WTC11 (cell line): ENCODE measurements at regions not wholly inside any gene's neighbourhood (a gene's known extent, or its start where the extent isn't known, plus 50 kb on each side); places are given as distances from the start of the nearest gene placed in this dataset.
A peak's percentile ranks its signal among the peaks of the same experiment; 100 is the strongest.

Source experiments
- ATAC-seq: fragments of 200-7000 bp; cut with Tn5 transposase; 2 replicates; pipeline ENCODE4 v1.10.0; 2021; ENCODE audit warnings: mild to moderate bottlenecking, moderate library complexity
- CTCF ChIA-PET: fragments of 300-600 bp; sonication (Branson Sonifier 250); formaldehyde crosslinking; loops from one replicate; lab custom pipeline; 2021; ENCODE audit warnings: antibody characterized with exemption; lab: Charles Lee
- POLR2A ChIA-PET: fragments of 350-600 bp; sonication (Branson Sonifier 250); formaldehyde crosslinking; loops from one replicate; lab custom pipeline; 2021; ENCODE audit warnings: antibody characterized with exemption; lab: Charles Lee
- DNase-seq: peaks from one replicate; pipeline ENCODE4 v3.0.0; 2021; ENCODE audit warnings: low spot score
- H3K27ac Mint-ChIP-seq: 2 replicates; pipeline ENCODE4 v1.8.0; 2021; ENCODE audit warnings: mixed read lengths
- H3K27me3 Mint-ChIP-seq: 2 replicates; pipeline ENCODE4 v1.8.0; 2021; ENCODE audit warnings: low read depth, mild to moderate bottlenecking, moderate library complexity, mixed read lengths
- H3K36me3 Mint-ChIP-seq: 2 replicates; pipeline ENCODE4 v1.8.0; 2021; ENCODE audit warnings: mixed read lengths
- H3K4me1 Mint-ChIP-seq: 2 replicates; pipeline ENCODE4 v1.8.0; 2022; ENCODE audit warnings: mixed read lengths
- H3K4me3 Mint-ChIP-seq: 2 replicates; pipeline ENCODE4 v1.8.0; 2021; ENCODE audit warnings: mild to moderate bottlenecking, moderate library complexity, mixed read lengths
- H3K9me3 Mint-ChIP-seq: 2 replicates; pipeline ENCODE4 v1.8.0; 2021; ENCODE audit warnings: mixed read lengths
- CBFB ChIP-seq: sonication (generic); formaldehyde crosslinking; IDR thresholded peaks from 2 replicates; pipeline ENCODE4 v1.8.1; 2022; ENCODE audit warnings: mild to moderate bottlenecking, low read depth, missing genetic modification reagents
- EMX1 ChIP-seq: fragments of 250-450 bp; sonication (Bioruptor Pico); IDR thresholded peaks from 2 replicates; pipeline ENCODE4 v1.8.0; 2021; ENCODE audit warnings: mild to moderate bottlenecking
- GTF2I ChIP-seq: fragments of 250-450 bp; sonication (Bioruptor Pico); conservative IDR thresholded peaks from 2 replicates; pipeline ENCODE4 v1.4.0; 2021; ENCODE audit warnings: mild to moderate bottlenecking
- JAZF1 ChIP-seq: fragments of 250-450 bp; sonication (Bioruptor Pico); IDR thresholded peaks from 2 replicates; pipeline ENCODE4 v1.9.0; 2021; ENCODE audit warnings: moderate library complexity, mild to moderate bottlenecking, inconsistent platforms
- KAT7 ChIP-seq: sonication (generic); formaldehyde crosslinking; IDR thresholded peaks from 2 replicates; pipeline ENCODE4 v1.8.1; 2023; ENCODE audit warnings: missing genetic modification reagents, mild to moderate bottlenecking, borderline replicate concordance
- TEAD1 ChIP-seq: sonication (generic); formaldehyde crosslinking; IDR thresholded peaks from 2 replicates; pipeline ENCODE4 v1.8.0; 2022; ENCODE audit warnings: mild to moderate bottlenecking, missing genetic modification reagents
- TEAD4 ChIP-seq: sonication (generic); formaldehyde crosslinking; IDR thresholded peaks from 2 replicates; pipeline ENCODE4 v1.8.0; 2022; ENCODE audit warnings: mild to moderate bottlenecking, missing genetic modification reagents
- ZNF317 ChIP-seq: sonication (generic); formaldehyde crosslinking; IDR thresholded peaks from 2 replicates; pipeline ENCODE4 v1.8.1; 2023; ENCODE audit warnings: low read depth, mild to moderate bottlenecking, moderate library complexity, missing genetic modification reagents, borderline replicate concordance
- TF ChIP-seq, protein P1 (sequence below): sonication (generic); formaldehyde crosslinking; IDR thresholded peaks from 2 replicates; pipeline ENCODE4 v1.8.0; 2023; ENCODE audit warnings: missing genetic modification reagents, mild to moderate bottlenecking, borderline replicate concordance
- TF ChIP-seq, protein P2 (sequence below): sonication (generic); formaldehyde crosslinking; IDR thresholded peaks from 2 replicates; pipeline ENCODE4 v1.8.0; 2022; ENCODE audit warnings: mild to moderate bottlenecking, missing genetic modification reagents
- TF ChIP-seq, protein P3 (sequence below): sonication (generic); formaldehyde crosslinking; conservative IDR thresholded peaks from 2 replicates; pipeline ENCODE4 v1.8.1; 2022; ENCODE audit warnings: mild to moderate bottlenecking, missing genetic modification reagents
- TF ChIP-seq, protein P4 (sequence below): sonication (generic); formaldehyde crosslinking; IDR thresholded peaks from 2 replicates; pipeline ENCODE4 v1.8.1; 2023; ENCODE audit warnings: mild to moderate bottlenecking, missing genetic modification reagents
- TF ChIP-seq, protein P5 (sequence below): sonication (generic); formaldehyde crosslinking; IDR thresholded peaks from 2 replicates; pipeline ENCODE4 v1.8.0; 2023; ENCODE audit warnings: mild to moderate bottlenecking, missing genetic modification reagents
- TF ChIP-seq, protein P6 (sequence below): fragments of 250-450 bp; sonication (Bioruptor Pico); IDR thresholded peaks from 2 replicates; pipeline ENCODE4 v1.9.0; 2021; ENCODE audit warnings: moderate library complexity, mild to moderate bottlenecking, inconsistent platforms, borderline replicate concordance
- TF ChIP-seq, protein P7 (sequence below): sonication (generic); formaldehyde crosslinking; IDR thresholded peaks from 2 replicates; pipeline ENCODE4 v1.8.0; 2022; ENCODE audit warnings: missing genetic modification reagents

DNA sequence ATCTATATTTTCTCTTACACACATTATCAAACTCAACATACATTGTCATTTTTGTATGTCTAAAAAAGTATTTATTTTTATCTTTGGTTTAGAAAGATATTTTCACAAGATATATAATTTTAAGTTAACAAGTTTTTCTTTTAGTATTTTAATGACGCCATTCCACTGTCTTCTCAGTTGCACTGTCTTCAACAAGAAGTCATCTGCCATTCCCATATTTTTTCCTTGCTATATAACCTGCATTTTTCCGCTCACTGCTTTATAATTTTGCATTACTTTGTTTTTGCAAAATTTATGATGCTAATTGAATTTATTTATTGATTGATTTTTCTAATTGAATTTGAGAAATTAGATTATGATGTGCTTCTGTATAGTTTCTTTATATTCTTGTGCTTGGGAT, 357.8 kb upstream of the RNF32 start:
- TF ChIP-seq, protein P1, sequence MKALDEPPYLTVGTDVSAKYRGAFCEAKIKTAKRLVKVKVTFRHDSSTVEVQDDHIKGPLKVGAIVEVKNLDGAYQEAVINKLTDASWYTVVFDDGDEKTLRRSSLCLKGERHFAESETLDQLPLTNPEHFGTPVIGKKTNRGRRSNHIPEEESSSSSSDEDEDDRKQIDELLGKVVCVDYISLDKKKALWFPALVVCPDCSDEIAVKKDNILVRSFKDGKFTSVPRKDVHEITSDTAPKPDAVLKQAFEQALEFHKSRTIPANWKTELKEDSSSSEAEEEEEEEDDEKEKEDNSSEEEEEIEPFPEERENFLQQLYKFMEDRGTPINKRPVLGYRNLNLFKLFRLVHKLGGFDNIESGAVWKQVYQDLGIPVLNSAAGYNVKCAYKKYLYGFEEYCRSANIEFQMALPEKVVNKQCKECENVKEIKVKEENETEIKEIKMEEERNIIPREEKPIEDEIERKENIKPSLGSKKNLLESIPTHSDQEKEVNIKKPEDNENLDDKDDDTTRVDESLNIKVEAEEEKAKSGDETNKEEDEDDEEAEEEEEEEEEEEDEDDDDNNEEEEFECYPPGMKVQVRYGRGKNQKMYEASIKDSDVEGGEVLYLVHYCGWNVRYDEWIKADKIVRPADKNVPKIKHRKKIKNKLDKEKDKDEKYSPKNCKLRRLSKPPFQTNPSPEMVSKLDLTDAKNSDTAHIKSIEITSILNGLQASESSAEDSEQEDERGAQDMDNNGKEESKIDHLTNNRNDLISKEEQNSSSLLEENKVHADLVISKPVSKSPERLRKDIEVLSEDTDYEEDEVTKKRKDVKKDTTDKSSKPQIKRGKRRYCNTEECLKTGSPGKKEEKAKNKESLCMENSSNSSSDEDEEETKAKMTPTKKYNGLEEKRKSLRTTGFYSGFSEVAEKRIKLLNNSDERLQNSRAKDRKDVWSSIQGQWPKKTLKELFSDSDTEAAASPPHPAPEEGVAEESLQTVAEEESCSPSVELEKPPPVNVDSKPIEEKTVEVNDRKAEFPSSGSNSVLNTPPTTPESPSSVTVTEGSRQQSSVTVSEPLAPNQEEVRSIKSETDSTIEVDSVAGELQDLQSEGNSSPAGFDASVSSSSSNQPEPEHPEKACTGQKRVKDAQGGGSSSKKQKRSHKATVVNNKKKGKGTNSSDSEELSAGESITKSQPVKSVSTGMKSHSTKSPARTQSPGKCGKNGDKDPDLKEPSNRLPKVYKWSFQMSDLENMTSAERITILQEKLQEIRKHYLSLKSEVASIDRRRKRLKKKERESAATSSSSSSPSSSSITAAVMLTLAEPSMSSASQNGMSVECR (CRISPR knock-in tag) = no peak
- TF ChIP-seq, protein P2, sequence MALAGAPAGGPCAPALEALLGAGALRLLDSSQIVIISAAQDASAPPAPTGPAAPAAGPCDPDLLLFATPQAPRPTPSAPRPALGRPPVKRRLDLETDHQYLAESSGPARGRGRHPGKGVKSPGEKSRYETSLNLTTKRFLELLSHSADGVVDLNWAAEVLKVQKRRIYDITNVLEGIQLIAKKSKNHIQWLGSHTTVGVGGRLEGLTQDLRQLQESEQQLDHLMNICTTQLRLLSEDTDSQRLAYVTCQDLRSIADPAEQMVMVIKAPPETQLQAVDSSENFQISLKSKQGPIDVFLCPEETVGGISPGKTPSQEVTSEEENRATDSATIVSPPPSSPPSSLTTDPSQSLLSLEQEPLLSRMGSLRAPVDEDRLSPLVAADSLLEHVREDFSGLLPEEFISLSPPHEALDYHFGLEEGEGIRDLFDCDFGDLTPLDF (CRISPR knock-in tag) = no peak
- TF ChIP-seq, protein P3, sequence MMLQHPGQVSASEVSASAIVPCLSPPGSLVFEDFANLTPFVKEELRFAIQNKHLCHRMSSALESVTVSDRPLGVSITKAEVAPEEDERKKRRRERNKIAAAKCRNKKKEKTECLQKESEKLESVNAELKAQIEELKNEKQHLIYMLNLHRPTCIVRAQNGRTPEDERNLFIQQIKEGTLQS (CRISPR knock-in tag) = no peak
- TF ChIP-seq ZNF317 (peak; percentile 81; the same call in 1 of the 2 replicates), KAT7 (CRISPR knock-in tag) (no peak), TEAD4 (no peak), CBFB (no peak)
- Mint-ChIP-seq H3K27me3 (no peaks in the 10 kb centered on the region), H3K9me3 (peaks cover 87% of the 10 kb centered on the region), H3K27ac (no peak overlapping the region), H3K4me1 (no peaks in the 10 kb centered on the region), H3K36me3 (peaks cover 35% of the 10 kb centered on the region), H3K4me3 (no peak overlapping the region)
- ChIA-PET POLR2A (no interaction called here), CTCF (no interaction called here)
- DNase-seq = no peak
- no peak for ATAC-seq

DNA sequence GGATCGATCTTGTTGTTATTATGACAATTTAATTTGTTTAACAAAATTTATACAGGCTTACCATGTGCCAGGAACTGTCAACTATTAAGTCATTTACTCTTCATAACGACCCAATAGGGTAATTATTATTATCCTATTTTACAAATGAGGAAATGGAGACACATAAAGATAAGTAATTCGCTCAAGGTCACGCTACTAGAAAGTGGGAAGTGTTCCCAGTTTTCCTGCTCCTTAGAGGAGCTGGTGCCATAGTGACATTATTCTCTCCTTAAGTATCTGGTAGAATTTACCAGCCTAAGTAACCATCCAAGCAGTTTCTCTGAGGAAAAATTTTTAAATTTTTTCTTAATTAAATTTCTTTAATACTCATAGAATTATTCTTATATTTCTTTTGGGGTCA, 360.9 kb upstream of the RNF32 start:
- Mint-ChIP-seq H3K27me3 (no peaks in the 10 kb centered on the region), H3K4me3 (no peak overlapping the region), H3K4me1 (no peaks in the 10 kb centered on the region), H3K36me3 (peaks cover 25% of the 10 kb centered on the region), H3K9me3 (peaks cover 62% of the 10 kb centered on the region), H3K27ac (no peak overlapping the region)
- no peak for DNase-seq
- POLR2A ChIA-PET = interaction anchor here (0.7 kb wide), 1 partner anchor 1803 kb away, joined by 3 read pairs; no protein-coding TSS in a partner anchor
- ATAC-seq = no peak
- TF ChIP-seq TEAD1 (CRISPR knock-in tag) = no peak
- no peak for TF ChIP-seq GTF2I (CRISPR knock-in tag)
- TF ChIP-seq, protein P3 (CRISPR knock-in tag) = no peak
- TF ChIP-seq, protein P4, sequence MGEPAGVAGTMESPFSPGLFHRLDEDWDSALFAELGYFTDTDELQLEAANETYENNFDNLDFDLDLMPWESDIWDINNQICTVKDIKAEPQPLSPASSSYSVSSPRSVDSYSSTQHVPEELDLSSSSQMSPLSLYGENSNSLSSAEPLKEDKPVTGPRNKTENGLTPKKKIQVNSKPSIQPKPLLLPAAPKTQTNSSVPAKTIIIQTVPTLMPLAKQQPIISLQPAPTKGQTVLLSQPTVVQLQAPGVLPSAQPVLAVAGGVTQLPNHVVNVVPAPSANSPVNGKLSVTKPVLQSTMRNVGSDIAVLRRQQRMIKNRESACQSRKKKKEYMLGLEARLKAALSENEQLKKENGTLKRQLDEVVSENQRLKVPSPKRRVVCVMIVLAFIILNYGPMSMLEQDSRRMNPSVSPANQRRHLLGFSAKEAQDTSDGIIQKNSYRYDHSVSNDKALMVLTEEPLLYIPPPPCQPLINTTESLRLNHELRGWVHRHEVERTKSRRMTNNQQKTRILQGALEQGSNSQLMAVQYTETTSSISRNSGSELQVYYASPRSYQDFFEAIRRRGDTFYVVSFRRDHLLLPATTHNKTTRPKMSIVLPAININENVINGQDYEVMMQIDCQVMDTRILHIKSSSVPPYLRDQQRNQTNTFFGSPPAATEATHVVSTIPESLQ (CRISPR knock-in tag) = no peak
- TF ChIP-seq JAZF1 = no peak
- TF ChIP-seq, protein P5, sequence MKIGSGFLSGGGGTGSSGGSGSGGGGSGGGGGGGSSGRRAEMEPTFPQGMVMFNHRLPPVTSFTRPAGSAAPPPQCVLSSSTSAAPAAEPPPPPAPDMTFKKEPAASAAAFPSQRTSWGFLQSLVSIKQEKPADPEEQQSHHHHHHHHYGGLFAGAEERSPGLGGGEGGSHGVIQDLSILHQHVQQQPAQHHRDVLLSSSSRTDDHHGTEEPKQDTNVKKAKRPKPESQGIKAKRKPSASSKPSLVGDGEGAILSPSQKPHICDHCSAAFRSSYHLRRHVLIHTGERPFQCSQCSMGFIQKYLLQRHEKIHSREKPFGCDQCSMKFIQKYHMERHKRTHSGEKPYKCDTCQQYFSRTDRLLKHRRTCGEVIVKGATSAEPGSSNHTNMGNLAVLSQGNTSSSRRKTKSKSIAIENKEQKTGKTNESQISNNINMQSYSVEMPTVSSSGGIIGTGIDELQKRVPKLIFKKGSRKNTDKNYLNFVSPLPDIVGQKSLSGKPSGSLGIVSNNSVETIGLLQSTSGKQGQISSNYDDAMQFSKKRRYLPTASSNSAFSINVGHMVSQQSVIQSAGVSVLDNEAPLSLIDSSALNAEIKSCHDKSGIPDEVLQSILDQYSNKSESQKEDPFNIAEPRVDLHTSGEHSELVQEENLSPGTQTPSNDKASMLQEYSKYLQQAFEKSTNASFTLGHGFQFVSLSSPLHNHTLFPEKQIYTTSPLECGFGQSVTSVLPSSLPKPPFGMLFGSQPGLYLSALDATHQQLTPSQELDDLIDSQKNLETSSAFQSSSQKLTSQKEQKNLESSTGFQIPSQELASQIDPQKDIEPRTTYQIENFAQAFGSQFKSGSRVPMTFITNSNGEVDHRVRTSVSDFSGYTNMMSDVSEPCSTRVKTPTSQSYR (CRISPR knock-in tag) = no peak
- TF ChIP-seq, protein P6, sequence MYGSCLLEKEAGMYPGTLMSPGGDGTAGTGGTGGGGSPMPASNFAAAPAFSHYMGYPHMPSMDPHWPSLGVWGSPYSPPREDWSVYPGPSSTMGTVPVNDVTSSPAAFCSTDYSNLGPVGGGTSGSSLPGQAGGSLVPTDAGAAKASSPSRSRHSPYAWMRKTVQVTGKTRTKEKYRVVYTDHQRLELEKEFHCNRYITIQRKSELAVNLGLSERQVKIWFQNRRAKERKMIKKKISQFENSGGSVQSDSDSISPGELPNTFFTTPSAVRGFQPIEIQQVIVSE (CRISPR knock-in tag) = no peak
- TF ChIP-seq EMX1 (CRISPR knock-in tag) = no peak
- TF ChIP-seq, protein P7, sequence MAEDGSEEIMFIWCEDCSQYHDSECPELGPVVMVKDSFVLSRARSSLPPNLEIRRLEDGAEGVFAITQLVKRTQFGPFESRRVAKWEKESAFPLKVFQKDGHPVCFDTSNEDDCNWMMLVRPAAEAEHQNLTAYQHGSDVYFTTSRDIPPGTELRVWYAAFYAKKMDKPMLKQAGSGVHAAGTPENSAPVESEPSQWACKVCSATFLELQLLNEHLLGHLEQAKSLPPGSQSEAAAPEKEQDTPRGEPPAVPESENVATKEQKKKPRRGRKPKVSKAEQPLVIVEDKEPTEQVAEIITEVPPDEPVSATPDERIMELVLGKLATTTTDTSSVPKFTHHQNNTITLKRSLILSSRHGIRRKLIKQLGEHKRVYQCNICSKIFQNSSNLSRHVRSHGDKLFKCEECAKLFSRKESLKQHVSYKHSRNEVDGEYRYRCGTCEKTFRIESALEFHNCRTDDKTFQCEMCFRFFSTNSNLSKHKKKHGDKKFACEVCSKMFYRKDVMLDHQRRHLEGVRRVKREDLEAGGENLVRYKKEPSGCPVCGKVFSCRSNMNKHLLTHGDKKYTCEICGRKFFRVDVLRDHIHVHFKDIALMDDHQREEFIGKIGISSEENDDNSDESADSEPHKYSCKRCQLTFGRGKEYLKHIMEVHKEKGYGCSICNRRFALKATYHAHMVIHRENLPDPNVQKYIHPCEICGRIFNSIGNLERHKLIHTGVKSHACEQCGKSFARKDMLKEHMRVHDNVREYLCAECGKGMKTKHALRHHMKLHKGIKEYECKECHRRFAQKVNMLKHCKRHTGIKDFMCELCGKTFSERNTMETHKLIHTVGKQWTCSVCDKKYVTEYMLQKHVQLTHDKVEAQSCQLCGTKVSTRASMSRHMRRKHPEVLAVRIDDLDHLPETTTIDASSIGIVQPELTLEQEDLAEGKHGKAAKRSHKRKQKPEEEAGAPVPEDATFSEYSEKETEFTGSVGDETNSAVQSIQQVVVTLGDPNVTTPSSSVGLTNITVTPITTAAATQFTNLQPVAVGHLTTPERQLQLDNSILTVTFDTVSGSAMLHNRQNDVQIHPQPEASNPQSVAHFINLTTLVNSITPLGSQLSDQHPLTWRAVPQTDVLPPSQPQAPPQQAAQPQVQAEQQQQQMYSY (CRISPR knock-in tag) = no peak
- TF ChIP-seq, all 79 proteins: peak for 0
- CTCF ChIA-PET = interaction anchor here (0.6 kb wide), 1 partner anchor 232 kb away, joined by 4 read pairs; no protein-coding TSS in a partner anchor
